ENCODE measurements at regions not wholly inside any gene's neighbourhood (a gene's known extent, or its start where the extent isn't known, plus 50 kb on each side); places are given as distances from the start of the nearest gene placed in this dataset.

GRCh38 chr9:135414293-135414692 lies 65.3 kb upstream of the PPP1R26 start:
- TF ChIP-seq, protein P1, sequence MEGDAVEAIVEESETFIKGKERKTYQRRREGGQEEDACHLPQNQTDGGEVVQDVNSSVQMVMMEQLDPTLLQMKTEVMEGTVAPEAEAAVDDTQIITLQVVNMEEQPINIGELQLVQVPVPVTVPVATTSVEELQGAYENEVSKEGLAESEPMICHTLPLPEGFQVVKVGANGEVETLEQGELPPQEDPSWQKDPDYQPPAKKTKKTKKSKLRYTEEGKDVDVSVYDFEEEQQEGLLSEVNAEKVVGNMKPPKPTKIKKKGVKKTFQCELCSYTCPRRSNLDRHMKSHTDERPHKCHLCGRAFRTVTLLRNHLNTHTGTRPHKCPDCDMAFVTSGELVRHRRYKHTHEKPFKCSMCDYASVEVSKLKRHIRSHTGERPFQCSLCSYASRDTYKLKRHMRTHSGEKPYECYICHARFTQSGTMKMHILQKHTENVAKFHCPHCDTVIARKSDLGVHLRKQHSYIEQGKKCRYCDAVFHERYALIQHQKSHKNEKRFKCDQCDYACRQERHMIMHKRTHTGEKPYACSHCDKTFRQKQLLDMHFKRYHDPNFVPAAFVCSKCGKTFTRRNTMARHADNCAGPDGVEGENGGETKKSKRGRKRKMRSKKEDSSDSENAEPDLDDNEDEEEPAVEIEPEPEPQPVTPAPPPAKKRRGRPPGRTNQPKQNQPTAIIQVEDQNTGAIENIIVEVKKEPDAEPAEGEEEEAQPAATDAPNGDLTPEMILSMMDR (IDR thresholded peaks at IDR 0.05), result no peak
- no peak for TF ChIP-seq POLR2AphosphoS5 (IDR thresholded peaks at IDR 0.05)
